Mucosa of gallbladder (tissue), 1 donor: ENCODE measurements at regions not wholly inside any gene's neighbourhood (a gene's known extent, or its start where the extent isn't known, plus 50 kb on each side); places are given as distances from the start of the nearest gene placed in this dataset.

ENCODE experiments used
- DNase-seq: peaks from one replicate; pipeline ENCODE4 v3.0.0-alpha.2; 2020; ENCODE audit warnings: low spot score
- donor health status: DM: no; HTN: no; CAD: no.

DNA sequence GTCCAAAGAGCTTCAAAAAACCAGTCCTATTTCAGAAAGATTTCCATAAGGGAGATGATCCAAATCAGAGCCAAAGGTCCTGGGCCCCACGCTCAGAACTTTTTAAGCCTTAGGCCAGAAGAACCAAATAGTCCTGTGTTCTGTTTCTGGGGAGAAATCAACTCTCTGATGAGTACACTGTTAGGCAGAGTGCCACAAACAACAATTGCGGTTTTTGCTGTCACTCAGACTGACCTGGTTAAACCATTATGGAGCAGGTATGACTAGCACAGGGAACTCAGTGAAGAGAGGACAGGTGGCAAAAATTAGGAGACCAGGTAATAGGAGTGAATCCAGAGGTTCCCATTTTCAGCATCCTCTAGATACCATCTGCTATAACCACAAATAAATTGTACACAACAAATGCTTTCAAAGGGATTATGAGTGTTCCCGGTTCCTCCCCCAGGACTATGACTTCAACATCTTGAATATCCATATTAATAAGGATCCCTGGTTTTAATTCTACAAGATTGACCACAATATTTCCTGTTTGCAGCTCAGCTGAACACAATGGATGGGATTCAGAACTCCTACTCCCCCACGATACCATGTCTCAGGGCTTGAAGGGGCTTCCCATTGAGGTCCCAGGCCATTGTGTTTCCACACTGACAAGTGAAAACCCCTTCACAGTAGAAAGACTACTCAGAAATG is 52.1 kb upstream of the FREM1 start:
- no peak for DNase-seq

DNA sequence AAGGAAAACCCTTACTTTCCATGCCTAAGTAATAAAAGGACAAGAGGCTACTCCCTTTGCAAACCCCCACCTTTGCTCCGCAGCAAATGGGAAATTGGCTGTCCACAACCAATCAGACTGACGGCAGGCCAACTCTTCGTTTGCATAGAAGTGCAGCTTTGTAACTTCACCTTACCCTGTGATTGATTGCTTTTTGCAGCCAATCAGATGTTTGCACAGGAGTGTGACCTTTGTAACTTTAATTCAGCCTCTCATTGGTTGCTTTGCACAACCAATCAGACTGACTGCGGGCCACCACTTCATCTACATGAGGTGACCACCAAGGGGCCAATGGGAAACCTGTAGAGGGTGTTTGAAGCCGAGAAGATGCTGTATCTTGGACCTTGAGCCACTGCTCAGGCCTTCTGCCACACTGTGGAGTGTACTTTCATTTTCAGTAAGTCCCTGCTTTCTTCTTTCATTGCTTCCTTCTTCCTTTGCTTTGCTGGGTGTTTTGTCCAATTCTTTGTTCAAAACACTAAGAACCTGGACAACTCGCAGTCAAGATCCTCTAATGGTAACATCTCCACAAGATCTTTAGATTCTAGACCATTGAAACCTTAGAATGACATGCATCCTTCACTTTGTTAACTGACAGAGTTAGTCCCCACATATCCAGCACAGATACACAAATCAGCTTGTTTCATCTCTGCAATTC is 51.3 kb upstream of the FREM1 start:
- peak; percentile 61 for DNase-seq

DNA sequence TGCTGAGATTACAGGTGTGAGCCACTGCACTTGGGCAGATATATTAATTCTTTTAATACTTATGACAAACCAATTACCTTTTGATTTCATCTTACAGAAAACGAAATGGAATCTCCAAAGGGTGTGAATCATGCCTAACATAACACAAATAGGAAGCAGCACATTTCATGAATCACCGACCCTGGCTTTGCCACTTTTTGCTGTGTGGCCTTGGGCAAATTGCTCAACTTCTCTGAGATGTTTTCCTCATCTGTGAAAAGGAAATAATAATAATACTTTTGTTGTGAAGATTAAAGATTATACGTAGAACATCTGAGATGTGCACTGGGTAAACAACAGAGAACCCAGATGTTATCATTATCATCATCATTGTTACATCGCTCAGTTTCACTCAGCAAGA is 50.7 kb upstream of the FREM1 start:
- no peak for DNase-seq
